Prostate gland (tissue), 2 donors: ENCODE measurements at regions not wholly inside any gene's neighbourhood (a gene's known extent, or its start where the extent isn't known, plus 50 kb on each side); places are given as distances from the start of the nearest gene placed in this dataset.

ENCODE experiments used
- DNase-seq: peaks from one replicate; pipeline ENCODE4 v3.0.0-alpha.2; 2019; ENCODE audit warnings: low spot score
- H3K27ac ChIP-seq, 2 donors: fragments of 200-600 bp; sonication (generic); 2 replicates each; pipeline ENCODE4 v1.5.1; 2017 to 2019
- H3K27me3 ChIP-seq: fragments of 200-600 bp; sonication (generic); replicated peaks from 2 replicates; pipeline ENCODE4 v1.5.1; 2019; ENCODE audit not compliant: insufficient read depth
- H3K36me3 ChIP-seq, 2 donors: fragments of 200-600 bp; sonication (generic); 1 replicate in 1 of 2; 2 replicates in 1 of 2; pipeline versions ENCODE4 v1.5.1 to v1.8.1; 2017 to 2019
- H3K4me1 ChIP-seq: fragments of 200-600 bp; sonication (generic); replicated peaks from 2 replicates; pipeline ENCODE4 v1.5.1; 2019
- H3K4me3 ChIP-seq, 2 donors: fragments of 200-600 bp; sonication (generic); 2 replicates each; pipeline ENCODE4 v1.5.1; 2017 to 2019
- H3K9me3 ChIP-seq: fragments of 200-600 bp; sonication (generic); 2 replicates; pipeline ENCODE4 v1.5.1; 2017
- CTCF ChIP-seq, 4 experiments: fragments of 200-600 bp in 2 of 4; fragments of 450-650 bp in 2 of 4; sonication (generic) in 2 of 4; IDR thresholded peaks; 1 replicate in 3 of 4; 2 replicates in 1 of 4; pipeline ENCODE4 v1.5.1; 2016 to 2019; ENCODE audit warnings: antibody characterized with exemption in 4 of 4, mild to moderate bottlenecking in 2 of 4, moderate library complexity in 2 of 4
- POLR2A ChIP-seq: fragments of 450-650 bp; IDR thresholded peaks from one replicate; pipeline ENCODE4 v1.6.1; 2016; ENCODE audit warnings: antibody characterized with exemption, mild to moderate bottlenecking
- POLR2AphosphoS5 ChIP-seq: sonication (generic); formaldehyde crosslinking; IDR thresholded peaks from one replicate; pipeline ENCODE4 v1.6.1; 2017; ENCODE audit warnings: antibody characterized with exemption
- WGBS: methylation state at CpG from one replicate; pipeline ENCODE4 v1.1.5; 2018; 5-methylcytosine and 5-hydroxymethylcytosine counted together
- intact Hi-C: fragments of 100-400 bp; cut with DNase I; formaldehyde crosslinking; loops from one replicate; pipeline ENCODE4 v1.14.2; 2022

DNA sequence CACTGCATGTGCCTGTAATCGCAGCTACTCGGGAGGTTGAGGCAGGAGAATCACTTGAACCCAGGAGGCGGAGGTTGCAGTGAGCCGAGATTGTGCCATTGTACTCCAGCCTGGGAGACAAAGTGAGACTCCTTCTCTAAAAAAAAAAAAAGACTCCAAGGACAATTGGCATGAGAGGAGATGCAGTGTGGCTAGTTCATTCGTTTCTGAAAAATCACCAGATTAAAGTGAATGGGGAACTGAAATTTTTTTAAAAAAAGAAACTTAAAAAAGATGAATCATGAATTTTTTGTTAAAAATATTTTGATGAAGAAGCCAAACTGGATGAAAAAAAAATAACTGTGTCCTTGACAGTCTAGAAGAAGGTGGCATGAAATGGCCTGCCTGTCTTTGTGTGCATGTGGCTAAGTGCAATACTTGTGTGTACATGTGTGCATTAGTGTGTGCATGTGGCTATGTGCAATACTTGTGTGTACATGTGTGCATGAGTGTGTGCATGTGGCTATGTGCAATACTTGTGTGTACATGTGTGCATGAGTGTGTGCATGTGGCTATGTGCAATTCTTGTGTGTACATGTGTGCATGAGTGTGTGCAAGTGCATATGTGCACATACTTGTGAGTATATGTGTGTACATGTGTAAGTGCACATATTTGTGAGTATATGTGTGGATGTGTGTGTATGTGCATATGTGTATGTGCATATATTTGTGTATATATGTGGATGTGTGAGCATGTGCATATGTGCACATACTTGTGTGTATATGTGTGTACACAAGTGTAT, 391.7 kb upstream of the KLF6 start:
- intact Hi-C loops = no loop called here
- no peaks in the 10 kb centered on the region for H3K4me1 ChIP-seq
- H3K27ac ChIP-seq = peak overlapping the region in 1 of 2 donors; percentile 14
- no peak for DNase-seq
- no peaks in the 10 kb centered on the region for H3K27me3 ChIP-seq
- H3K4me3 ChIP-seq = no peak overlapping the region
- TF ChIP-seq POLR2AphosphoS5 (no peak), CTCF (IDR thresholded peaks at IDR 0.05) (no peak), POLR2A (no peak)
- H3K9me3 ChIP-seq = no peaks in the 10 kb centered on the region
- 84% methylated on average over 5 of the region's 5 CpGs for WGBS
- H3K36me3 ChIP-seq = no peaks in the 10 kb centered on the region

GRCh38 chr10:4174197-4174596, 389.2 kb upstream of the KLF6 start:
- no peak for DNase-seq
- H3K36me3 ChIP-seq = no peaks in the 10 kb centered on the region
- no peaks in the 10 kb centered on the region for H3K9me3 ChIP-seq
- no peak overlapping the region for H3K27ac ChIP-seq
- TF ChIP-seq POLR2AphosphoS5 = no peak
- no peak for TF ChIP-seq POLR2A
- TF ChIP-seq CTCF (IDR thresholded peaks at IDR 0.05) = no peak
- no peaks in the 10 kb centered on the region for H3K27me3 ChIP-seq
- no peak overlapping the region for H3K4me3 ChIP-seq
- intact Hi-C loops = no loop called here
- H3K4me1 ChIP-seq = no peaks in the 10 kb centered on the region
- 93% methylated on average over 9 of the region's 9 CpGs for WGBS

- H3K27ac ChIP-seq = no peak overlapping the region
- H3K4me1 ChIP-seq = no peaks in the 10 kb centered on the region
- no peaks in the 10 kb centered on the region for H3K9me3 ChIP-seq
- intact Hi-C loops = no loop called here
- no peak for DNase-seq
- 76% methylated on average over 6 of the region's 6 CpGs for WGBS
- no peak overlapping the region for H3K4me3 ChIP-seq
- H3K27me3 ChIP-seq = no peaks in the 10 kb centered on the region
- TF ChIP-seq CTCF (IDR thresholded peaks at IDR 0.05) = no peak
- no peak for TF ChIP-seq POLR2A
- TF ChIP-seq POLR2AphosphoS5 = no peak
- no peaks in the 10 kb centered on the region for H3K36me3 ChIP-seq
Measured at GRCh38 chr10:4170633-4171314, 385.8 kb upstream of the KLF6 start.

GRCh38 chr10:4170181-4170580, 385.2 kb upstream of the KLF6 start:
- Histone ChIP-seq H3K4me3 (no peak overlapping the region), H3K9me3 (no peaks in the 10 kb centered on the region), H3K36me3 (no peaks in the 10 kb centered on the region), H3K27me3 (no peaks in the 10 kb centered on the region), H3K27ac (no peak overlapping the region), H3K4me1 (no peaks in the 10 kb centered on the region)
- DNase-seq = no peak
- TF ChIP-seq POLR2AphosphoS5 (no peak), POLR2A (no peak), CTCF (IDR thresholded peaks at IDR 0.05) (no peak)
- intact Hi-C loops = no loop called here
- WGBS = 97% methylated on average over 2 of the region's 2 CpGs

GRCh38 chr10:4169448-4169847, 384.4 kb upstream of the KLF6 start:
- Histone ChIP-seq H3K9me3 (no peaks in the 10 kb centered on the region), H3K27me3 (no peaks in the 10 kb centered on the region), H3K4me1 (no peaks in the 10 kb centered on the region), H3K36me3 (no peaks in the 10 kb centered on the region), H3K27ac (no peak overlapping the region), H3K4me3 (no peak overlapping the region)
- 87% methylated on average over 1 of the region's 1 CpG for WGBS
- intact Hi-C loops = no loop called here
- DNase-seq = no peak
- TF ChIP-seq POLR2A = no peak
- no peak for TF ChIP-seq CTCF (IDR thresholded peaks at IDR 0.05)
- no peak for TF ChIP-seq POLR2AphosphoS5
